Islet precursor cell (in vitro differentiated cells): ENCODE measurements at regions not wholly inside any gene's neighbourhood (a gene's known extent, or its start where the extent isn't known, plus 50 kb on each side); places are given as distances from the start of the nearest gene placed in this dataset.
"Not testable (repeated sequence)": the region's sequence is repeated elsewhere in the genome, so short reads cannot be mapped to it uniquely, and the experiment has no call there.

ENCODE experiments used
- DNase-seq: peaks from one replicate; pipeline ENCODE4 v3.0.0-alpha.2; 2018

DNA sequence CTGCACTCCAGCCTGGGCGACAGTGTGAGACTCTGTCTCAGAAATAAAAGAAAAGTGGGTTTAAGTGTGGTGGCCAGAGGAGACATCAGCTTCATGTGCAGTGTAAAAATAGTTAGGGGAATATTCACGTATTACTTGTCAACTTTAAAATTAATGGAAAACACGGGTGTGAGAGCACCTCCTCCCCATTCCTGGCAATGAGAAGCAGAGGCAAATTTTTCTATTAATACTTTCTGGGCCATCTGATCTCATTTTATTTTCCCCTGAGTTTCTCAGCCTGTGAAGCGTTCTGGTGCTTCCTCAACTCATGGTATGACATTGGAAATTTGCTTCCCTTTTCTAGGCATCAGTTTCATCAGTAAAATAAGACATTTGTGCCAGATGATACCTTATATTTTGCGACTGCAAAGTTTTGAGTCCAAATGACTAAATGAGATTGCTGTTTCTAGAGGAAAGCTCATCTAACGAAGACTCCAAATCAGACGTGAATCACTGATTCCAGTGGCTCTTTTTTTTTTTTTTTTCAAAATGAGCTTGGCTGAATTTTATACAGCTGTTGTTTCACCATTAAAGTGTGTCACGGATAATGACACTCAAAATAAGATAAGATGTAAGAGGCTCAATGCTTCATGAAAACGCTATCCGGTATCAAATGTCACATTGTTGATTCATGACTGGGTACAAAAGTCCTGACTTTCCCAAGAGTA, 104.6 kb downstream of the MSX2 start:
- peak; percentile 12 for DNase-seq

- DNase-seq = peak; percentile 6
These were observed 103.2 kb downstream of the MSX2 start for GRCh38 chr5:174827558-174827957.

DNA sequence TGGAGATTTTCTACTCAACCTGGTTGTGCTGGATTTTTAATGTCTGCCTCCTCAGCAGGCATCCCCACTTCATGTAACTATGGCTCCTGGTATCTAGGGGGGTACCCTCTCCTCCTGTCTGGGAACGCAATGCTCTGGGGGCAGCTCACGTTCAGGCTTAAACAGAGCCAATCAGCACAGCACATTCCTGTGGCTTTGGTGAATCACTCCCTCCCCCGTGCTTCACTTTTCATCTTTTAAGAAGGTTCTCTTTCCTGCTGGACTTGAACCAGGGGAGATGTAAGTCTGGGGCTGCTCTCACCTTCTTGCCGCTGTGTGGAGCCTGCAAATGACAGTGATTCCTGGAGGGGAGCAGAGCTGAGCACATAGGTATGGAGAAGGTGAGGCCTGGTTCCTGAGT, 101.2 kb downstream of the MSX2 start:
- peak; percentile 47 for DNase-seq

- DNase-seq = no peak
These were observed 94.0 kb downstream of the MSX2 start for GRCh38 chr5:174818430-174818829.

GRCh38 chr5:174817610-174818009, 93.2 kb downstream of the MSX2 start:
- DNase-seq = no peak

DNA sequence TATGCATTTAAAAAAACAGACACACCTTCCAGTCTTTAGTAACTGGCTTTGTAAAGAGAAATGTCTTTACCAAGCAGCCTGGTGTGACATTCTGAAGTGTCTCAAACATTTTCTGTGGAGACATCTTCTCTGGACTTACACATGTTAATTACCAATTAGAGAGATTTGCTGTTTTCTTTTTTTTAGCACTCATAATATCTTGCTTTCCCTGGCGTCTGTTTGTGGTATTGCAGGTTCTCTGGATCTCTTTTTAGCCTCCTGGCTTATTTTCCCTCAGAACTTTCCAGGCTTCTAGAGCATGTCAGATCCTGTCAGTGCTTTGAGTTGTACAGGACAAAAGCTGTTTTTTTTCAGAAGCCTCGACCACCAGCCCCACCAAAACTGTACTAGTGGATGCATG, 92.5 kb downstream of the MSX2 start:
- DNase-seq = no peak

- DNase-seq = peak; percentile 8
These were observed 87.1 kb downstream of the MSX2 start for GRCh38 chr5:174811438-174811837.

DNA sequence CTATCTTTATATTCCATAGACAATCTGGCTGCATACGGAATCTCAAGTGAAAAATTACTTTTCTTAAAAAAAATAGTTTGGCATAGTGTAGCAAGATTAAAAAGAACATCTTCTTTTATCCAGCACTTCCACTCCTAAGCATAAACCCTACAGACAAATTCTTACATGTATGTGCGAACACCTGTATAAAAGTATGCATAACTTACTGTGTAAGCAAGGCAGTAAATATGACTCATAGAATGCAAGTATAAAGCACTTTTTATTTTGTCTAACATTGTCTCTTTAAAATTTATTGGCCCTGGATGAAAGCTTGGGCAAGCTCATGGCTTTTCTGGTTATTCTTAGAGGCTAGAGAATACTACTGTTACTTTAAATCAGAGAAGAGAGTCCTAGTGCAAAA, 86.4 kb downstream of the MSX2 start:
- DNase-seq = no peak

- no peak for DNase-seq
These were observed 83.1 kb downstream of the MSX2 start for GRCh38 chr5:174807471-174807870.

- no peak for DNase-seq
These were observed 82.3 kb downstream of the MSX2 start for GRCh38 chr5:174806729-174807128.

DNA sequence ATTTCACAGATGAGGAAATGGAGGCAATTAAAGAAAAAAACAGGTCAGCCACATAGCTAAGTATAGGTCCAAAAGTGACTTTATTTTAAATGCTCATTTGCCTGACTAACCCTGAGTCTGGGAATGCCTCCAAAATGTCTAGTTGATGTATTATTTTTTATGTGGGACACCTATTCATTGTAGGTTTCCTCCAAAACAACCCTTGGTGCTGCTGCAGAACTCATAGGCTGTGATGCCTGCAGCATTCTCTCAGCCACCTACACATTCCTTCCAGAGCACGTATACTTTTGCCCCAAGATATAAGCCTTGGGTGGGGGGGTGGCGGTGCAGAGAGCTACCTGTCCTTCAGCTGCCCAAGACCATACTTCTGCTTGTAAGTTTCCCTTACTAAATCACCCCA, 77.4 kb downstream of the MSX2 start:
- DNase-seq = peak; percentile 57

DNA sequence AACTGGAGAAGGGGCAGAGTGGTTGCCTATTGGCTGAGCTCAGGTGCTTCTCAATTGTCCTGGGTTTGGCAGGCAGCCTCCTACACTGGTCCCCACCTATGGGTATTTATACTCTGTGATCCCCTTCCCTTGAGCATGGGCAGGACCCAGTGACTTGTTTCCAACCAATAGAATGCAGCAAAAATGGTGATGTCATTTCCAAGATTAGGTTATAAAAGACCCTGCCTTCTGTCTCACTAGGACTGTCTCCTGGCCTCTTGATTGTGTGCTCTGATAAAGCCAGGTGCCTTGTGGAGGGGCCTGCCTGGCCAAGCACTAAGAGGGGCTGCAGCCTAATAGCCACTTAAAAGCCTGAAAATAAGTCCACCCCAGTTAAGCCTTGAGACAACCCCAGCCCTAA, 76.1 kb downstream of the MSX2 start:
- no peak for DNase-seq

DNA sequence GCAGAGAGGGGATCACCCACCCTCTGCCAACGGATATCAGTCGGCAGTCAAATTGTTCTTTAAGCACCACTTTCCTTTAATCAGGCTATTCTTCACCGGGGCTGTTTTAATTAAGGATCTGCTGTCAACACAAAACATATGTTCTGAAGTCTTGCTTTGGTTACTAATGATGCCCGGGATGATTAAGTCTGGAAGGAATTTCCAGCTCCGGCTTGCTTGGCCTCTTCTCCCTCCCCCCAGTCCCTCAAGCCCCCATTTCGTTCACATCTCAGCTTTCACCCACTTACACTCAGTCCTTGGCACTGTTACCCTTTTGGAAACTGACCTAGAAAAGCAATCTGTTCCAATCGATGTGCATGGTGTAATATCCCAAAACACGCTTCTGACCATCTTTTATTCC, 74.7 kb downstream of the MSX2 start:
- no peak for DNase-seq

DNA sequence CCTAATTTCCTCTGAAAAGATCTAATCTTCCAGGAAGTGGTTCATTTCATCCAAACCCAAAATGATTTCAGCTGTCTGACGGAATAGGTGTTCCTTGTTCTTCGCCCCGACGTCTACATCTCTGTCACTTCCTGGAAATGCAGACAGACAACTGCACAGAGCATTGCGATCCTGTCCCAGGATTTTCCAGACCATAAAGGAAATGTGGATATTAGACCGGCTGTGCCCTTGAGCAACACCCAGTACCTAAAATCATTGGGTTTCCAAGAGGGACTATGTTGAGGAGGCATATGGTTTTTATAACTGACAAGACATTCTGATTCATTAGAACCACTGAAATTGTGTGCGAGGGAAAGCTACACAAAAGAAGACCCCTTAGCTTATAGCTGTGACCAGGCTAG, 74.2 kb downstream of the MSX2 start:
- DNase-seq = no peak

DNA sequence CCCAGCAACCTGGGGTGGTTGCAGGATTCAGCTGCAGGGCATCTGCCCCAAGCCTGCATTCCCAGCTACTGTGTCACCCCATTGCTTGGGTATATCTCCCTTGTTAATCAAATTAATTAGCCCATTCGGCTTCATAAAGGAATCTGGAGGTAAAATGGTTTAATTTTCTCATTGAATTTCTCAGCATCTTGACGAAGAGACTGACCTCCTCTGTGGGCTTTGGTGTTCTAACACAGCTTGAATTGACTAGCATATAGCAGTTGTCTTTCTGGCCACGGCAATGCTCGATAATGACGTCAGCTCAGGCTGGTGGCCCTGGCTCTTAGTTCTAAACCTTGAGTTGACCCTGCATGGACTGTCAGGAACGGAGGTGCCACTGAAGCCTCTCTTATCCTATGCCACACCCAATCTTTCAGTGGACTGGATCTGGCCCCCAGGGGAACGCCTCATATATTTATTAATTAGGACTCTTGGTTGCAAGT, 72.4 kb downstream of the MSX2 start:
- peak; percentile 46 for DNase-seq

DNA sequence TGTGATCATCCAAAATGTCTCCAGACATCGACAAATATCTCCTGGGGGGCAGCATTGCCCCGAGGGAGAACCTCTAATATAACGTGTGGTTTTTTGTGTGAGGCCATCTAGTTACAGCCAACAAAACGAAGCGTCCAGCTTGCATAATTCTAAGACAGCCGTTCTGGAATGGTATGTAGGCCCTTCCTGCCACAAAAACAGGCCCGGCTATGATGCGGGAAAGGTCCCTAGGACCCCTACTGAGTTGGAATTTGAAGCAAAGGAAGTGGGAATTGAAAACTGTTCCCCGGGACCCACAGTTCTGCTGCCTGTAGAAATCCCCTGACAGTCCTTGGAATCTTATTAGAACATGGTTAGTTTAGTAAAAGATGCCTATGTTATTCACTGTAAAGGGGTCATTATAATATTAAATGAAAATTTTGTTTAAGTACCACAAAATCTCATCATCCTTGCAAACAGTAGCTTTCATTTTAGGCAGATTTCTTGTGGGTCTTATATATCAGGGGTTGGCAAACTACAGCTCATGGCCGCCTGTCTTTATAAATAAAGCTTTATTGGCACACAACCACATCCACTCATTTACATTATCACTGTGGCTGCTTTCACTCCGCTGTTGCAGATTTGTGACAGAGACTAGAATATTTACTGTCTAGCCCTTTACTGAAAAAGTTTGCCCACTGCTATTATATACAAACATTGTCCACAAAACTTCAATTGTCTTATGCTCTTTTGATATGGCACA, 70.7 kb downstream of the MSX2 start:
- DNase-seq = no peak

DNA sequence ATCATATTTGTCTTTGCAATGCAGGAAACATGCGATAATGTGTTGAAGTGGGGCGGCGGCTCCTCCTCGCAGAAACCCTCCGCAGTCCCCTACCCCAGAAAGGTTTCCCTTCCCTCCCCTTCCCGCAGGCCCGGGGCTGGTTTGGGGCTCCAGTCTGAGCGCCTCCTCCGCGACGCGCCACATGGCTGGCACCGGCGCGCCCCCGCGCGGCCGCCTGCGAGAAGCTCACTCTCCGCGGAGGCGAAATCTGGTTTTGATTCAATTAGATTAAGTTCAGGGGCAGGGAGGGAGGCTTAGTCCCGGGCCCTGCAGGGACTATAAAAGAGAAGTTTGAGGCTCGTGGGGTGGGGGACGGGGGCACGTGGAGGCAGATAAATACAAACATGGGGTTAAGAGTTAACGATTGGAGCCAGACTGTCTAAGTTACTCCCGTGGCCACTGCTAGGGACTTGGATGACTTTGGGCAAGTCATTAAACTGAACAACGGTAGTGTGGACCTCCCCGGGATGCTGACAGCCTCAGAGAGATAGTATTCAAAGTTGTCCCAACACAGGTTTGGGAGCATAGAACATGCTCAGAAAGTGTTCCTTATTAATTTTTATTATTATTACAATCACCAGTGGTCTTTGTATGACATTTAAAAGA, 69.4 kb downstream of the MSX2 start:
- peak; percentile 85 for DNase-seq

DNA sequence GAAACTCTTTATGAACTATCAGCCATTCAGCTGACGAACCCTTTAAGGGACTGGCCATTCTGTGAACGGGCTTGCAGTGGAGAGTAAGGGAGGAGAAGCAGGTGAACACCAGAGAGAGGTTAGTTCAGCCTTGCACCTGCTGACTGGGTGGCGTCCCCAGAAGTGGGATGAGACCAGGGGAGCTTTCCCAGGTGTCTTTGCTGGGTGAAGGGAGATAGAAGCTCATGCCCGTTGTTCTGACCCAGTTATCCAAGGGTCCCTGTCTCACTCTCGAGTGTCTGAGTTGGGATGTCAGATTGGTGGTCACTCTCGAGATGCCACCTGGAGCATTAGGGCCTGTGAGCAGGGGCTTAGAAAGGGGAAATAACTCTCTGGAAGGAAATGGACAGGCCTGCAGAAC, 68.7 kb downstream of the MSX2 start:
- no peak for DNase-seq

DNA sequence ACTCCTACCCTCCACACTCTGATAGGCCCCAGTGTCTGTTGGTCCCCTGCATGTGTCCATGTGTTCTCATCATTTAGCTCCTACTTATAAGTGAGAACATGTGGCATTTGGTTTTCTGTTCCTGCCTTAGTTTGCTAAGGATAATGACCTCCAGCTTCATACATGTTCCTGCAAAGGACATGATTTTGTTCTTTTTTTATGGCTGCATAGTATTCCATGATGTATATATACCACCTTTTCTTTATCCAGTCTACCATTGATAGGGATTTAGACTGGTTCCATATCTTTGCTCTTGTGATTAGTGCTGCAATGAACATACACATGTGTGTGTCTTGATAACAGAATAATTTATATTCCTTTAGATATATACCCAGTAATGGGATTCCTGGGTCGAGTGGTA, 67.9 kb downstream of the MSX2 start:
- not testable (repeated sequence) for DNase-seq

- peak; percentile 41 for DNase-seq
These were observed 66.5 kb downstream of the MSX2 start for GRCh38 chr5:174790906-174791305.

- peak; percentile 55 for DNase-seq
These were observed 65.2 kb downstream of the MSX2 start for GRCh38 chr5:174789596-174789995.

GRCh38 chr5:174785120-174785680, 60.8 kb downstream of the MSX2 start:
- DNase-seq = no peak
